ENCODE measurements at regions not wholly inside any gene's neighbourhood (a gene's known extent, or its start where the extent isn't known, plus 50 kb on each side); places are given as distances from the start of the nearest gene placed in this dataset.

DNA sequence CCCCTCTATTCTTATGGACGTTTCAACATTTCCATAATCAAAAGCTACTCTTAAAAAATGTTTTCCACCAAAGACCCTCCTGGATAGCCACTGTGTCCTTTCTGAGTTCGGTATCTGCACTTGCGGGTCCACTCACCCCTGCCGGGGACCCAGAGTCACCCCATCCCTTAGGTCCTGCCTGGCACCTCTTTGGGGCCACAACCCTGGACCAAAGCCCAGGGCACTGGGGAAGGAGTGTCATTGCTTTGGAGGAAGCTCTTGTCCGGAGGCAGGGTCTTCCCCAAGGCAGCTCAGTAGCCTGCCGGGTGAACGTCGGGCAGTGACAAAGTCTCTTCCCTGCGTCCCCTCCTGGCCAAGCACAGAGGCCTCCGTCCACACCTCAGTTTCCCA, 129.6 kb downstream of the RFLNA start:
- WGBS (ENCODE audit: insufficient coverage, low coverage, low lambda C conversion rate, missing lambda C conversion rate), result 40% methylated on average over 1 of the region's 10 CpGs
- no peak for DNase-seq
- TF ChIP-seq POLR2A (IDR thresholded peaks at IDR 0.05), result no peak
- TF ChIP-seq, protein P1, sequence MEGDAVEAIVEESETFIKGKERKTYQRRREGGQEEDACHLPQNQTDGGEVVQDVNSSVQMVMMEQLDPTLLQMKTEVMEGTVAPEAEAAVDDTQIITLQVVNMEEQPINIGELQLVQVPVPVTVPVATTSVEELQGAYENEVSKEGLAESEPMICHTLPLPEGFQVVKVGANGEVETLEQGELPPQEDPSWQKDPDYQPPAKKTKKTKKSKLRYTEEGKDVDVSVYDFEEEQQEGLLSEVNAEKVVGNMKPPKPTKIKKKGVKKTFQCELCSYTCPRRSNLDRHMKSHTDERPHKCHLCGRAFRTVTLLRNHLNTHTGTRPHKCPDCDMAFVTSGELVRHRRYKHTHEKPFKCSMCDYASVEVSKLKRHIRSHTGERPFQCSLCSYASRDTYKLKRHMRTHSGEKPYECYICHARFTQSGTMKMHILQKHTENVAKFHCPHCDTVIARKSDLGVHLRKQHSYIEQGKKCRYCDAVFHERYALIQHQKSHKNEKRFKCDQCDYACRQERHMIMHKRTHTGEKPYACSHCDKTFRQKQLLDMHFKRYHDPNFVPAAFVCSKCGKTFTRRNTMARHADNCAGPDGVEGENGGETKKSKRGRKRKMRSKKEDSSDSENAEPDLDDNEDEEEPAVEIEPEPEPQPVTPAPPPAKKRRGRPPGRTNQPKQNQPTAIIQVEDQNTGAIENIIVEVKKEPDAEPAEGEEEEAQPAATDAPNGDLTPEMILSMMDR (IDR thresholded peaks at IDR 0.05), result no peak
- Histone ChIP-seq H3K4me3 (no peak overlapping the region), H3K36me3 (peaks cover 0 to 18% (median 0%) of the 10 kb centered on the region in 4 donors), H3K27me3 (no peaks in the 10 kb centered on the region), H3K27ac (no peak overlapping the region), H3K4me1 (peaks cover 0 to 25% (median 9%) of the 10 kb centered on the region in 4 donors), H3K9me3 (no peaks in the 10 kb centered on the region)
- intact Hi-C loops (cut with DNase I), result no loop called here
- no peak for ATAC-seq

DNA sequence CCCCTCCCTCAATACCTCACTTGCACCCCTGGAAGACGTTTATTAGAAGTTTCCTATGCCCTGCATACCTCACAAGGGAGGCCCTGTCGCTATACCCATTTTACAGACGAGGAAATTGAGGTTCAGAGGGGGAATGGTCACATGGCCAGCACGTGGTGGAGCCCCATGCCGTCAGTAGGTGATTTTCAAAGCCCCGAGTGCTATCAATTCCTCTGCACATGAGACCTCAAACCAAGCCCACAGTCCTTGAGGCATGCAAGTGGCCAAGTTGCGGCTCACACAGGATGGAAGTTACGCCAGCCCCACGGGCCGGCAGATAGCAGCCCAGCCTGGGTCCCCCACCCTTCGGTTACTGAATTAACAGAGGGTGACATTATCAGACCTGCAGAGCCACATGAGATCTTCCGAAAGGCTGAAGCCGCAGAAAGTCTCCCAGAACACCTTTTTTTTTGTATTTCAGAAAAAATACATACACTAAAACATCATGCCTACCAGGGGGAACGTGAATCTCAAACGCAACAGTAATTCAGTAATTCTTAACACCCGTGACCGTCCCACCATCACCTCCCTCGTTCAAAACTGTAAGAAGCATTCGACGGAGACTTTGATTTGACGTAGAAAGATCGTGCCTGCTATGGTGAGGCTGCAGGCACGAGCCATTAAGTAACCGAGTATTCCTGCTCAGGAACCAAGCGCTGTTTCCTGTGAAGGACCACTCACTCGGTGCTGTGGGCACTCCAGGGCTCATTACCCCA, 129.0 kb downstream of the RFLNA start:
- no peak for TF ChIP-seq POLR2A (IDR thresholded peaks at IDR 0.05)
- Histone ChIP-seq H3K27ac (peak overlapping the region in 2 of 3 donors; percentile 41 to 55), H3K4me1 (peaks cover 0 to 25% (median 9%) of the 10 kb centered on the region in 4 donors), H3K9me3 (no peaks in the 10 kb centered on the region), H3K4me3 (no peak overlapping the region), H3K36me3 (peaks cover 0 to 21% (median 0%) of the 10 kb centered on the region in 4 donors), H3K27me3 (no peaks in the 10 kb centered on the region)
- ATAC-seq, result no peak
- no peak for DNase-seq
- intact Hi-C loops (cut with DNase I), result no loop called here
- 80% methylated on average over 14 of the region's 26 CpGs for WGBS (ENCODE audit: insufficient coverage, low coverage, low lambda C conversion rate, missing lambda C conversion rate)

GRCh38 chr12:124422570-124423523, 128.0 kb downstream of the RFLNA start:
- Histone ChIP-seq H3K27me3 (no peaks in the 10 kb centered on the region), H3K4me1 (peaks cover 0 to 25% (median 9%) of the 10 kb centered on the region in 4 donors), H3K4me3 (no peak overlapping the region), H3K36me3 (peaks cover 0 to 21% (median 0%) of the 10 kb centered on the region in 4 donors), H3K27ac (peak overlapping the region; percentile 41 to 56 (median 55)), H3K9me3 (no peaks in the 10 kb centered on the region)
- DNase-seq (peak; percentile 90 to 92 (median 91)), ATAC-seq (peak; percentile 82 to 92 (median 83))
- intact Hi-C loops (cut with DNase I), result no loop called here
- no peak for TF ChIP-seq POLR2A (IDR thresholded peaks at IDR 0.05)
- TF ChIP-seq, protein P1 (IDR thresholded peaks at IDR 0.05), result no peak
- WGBS (ENCODE audit: insufficient coverage, low coverage, low lambda C conversion rate, missing lambda C conversion rate), result 37% methylated on average over 9 of the region's 37 CpGs

DNA sequence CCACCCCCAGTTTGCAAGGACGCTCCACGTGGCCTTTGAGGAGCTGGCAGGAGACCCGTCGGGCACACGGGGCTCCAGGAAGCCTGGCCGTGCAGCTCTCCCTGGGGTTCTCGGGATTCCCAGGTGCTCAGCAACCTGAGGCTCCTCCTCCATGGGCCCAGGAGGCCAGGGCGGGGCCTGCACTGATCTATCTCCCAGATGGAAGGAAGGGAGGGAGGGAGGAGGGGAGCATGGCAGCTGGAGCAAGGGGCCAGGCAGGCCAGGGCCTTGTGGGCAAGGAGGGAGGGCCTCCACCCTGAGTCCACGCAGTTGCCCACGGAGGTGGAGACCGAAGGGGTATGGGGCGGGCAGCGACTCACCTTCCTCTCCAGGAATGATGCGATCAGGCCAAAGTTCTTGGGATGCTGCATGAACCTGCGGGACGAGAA, 127.3 kb downstream of the RFLNA start:
- no CpG with 5 or more reads among the region's 16 CpGs for WGBS (ENCODE audit: insufficient coverage, low coverage, low lambda C conversion rate, missing lambda C conversion rate)
- DNase-seq (no peak), ATAC-seq (peak in 1 of 4 donors; percentile 1)
- intact Hi-C loops (cut with DNase I), result no loop called here
- Histone ChIP-seq H3K4me1 (peaks cover 0 to 20% (median 9%) of the 10 kb centered on the region in 4 donors), H3K27me3 (no peaks in the 10 kb centered on the region), H3K4me3 (no peak overlapping the region), H3K27ac (peak overlapping the region in 2 of 3 donors; percentile 46 to 51), H3K9me3 (no peaks in the 10 kb centered on the region), H3K36me3 (peaks cover 0 to 21% (median 0%) of the 10 kb centered on the region in 4 donors)
- no peak for TF ChIP-seq POLR2A (IDR thresholded peaks at IDR 0.05)
- TF ChIP-seq, protein P1 (IDR thresholded peaks at IDR 0.05), result no peak

Data from right lobe of liver (tissue), 6 donors.